Right lobe of liver (tissue), 4 donors: ENCODE measurements at regions not wholly inside any gene's neighbourhood (a gene's known extent, or its start where the extent isn't known, plus 50 kb on each side); places are given as distances from the start of the nearest gene placed in this dataset.
"Not testable (repeated sequence)": the region's sequence is repeated elsewhere in the genome, so short reads cannot be mapped to it uniquely, and the experiment has no call there.

Source experiments
- POLR2A ChIP-seq: fragments of 450-650 bp; IDR thresholded peaks from one replicate; pipeline ENCODE4 v1.6.1; 2017; ENCODE audit warnings: antibody characterized with exemption, mild to moderate bottlenecking
- TF ChIP-seq, protein P1 (sequence below), 4 donors: fragments of 200-600 bp in 3 of 4; fragments of 450-650 bp in 1 of 4; IDR thresholded peaks; one replicate each; pipeline versions ENCODE4 v1.5.1 to v1.8.0; 2016 to 2022; ENCODE audit warnings: antibody characterized with exemption in 4 of 4, mild to moderate bottlenecking in 2 of 4
- donor health status: DM: no; HTN: no; CAD: no.
- donor health status: DM: no; HTN: no; CAD: no.
- donor health status: DM: no; HTN: yes; CAD: no.

DNA sequence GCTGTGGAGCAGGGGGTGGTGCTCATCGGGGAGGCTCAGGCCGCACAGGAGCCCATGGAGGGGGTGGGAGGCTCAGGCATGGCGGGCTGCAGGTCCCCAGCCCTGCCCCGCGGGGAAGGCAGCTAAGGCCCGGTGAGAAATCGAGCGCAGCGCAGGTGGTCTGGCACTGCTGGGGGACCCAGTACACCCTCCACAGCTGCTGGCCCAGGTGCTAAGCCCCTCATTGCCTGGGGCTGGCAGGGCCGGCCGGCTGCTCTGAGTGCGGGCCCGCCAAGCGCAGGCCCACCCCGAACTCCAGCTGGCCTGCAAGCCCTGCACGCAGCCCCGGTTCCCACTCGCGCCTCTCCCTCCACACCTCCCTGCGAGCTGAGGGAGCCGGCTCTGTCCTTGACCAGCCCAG is 257.3 kb upstream of the CNTN5 start:
- TF ChIP-seq, protein P1, sequence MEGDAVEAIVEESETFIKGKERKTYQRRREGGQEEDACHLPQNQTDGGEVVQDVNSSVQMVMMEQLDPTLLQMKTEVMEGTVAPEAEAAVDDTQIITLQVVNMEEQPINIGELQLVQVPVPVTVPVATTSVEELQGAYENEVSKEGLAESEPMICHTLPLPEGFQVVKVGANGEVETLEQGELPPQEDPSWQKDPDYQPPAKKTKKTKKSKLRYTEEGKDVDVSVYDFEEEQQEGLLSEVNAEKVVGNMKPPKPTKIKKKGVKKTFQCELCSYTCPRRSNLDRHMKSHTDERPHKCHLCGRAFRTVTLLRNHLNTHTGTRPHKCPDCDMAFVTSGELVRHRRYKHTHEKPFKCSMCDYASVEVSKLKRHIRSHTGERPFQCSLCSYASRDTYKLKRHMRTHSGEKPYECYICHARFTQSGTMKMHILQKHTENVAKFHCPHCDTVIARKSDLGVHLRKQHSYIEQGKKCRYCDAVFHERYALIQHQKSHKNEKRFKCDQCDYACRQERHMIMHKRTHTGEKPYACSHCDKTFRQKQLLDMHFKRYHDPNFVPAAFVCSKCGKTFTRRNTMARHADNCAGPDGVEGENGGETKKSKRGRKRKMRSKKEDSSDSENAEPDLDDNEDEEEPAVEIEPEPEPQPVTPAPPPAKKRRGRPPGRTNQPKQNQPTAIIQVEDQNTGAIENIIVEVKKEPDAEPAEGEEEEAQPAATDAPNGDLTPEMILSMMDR (IDR thresholded peaks at IDR 0.05) = not testable (repeated sequence)
- TF ChIP-seq POLR2A = not testable (repeated sequence)
